Coronary artery (tissue), 2 donors: ENCODE measurements at regions not wholly inside any gene's neighbourhood (a gene's known extent, or its start where the extent isn't known, plus 50 kb on each side); places are given as distances from the start of the nearest gene placed in this dataset.

ENCODE experiments used
- DNase-seq: peaks from one replicate; pipeline ENCODE4 v3.0.0-alpha.2; 2017; ENCODE audit warnings: low spot score
- H3K27ac ChIP-seq, 2 donors: fragments of 200-600 bp; sonication (generic); one replicate each; pipeline ENCODE4 v1.5.1; 2016 to 2019
- H3K4me3 ChIP-seq: fragments of 200-600 bp; sonication (generic); 2 replicates; pipeline ENCODE4 v1.5.1; 2016; ENCODE audit warnings: mild to moderate bottlenecking, moderate library complexity
- CTCF ChIP-seq: fragments of 200-600 bp; sonication (generic); IDR thresholded peaks from one replicate; pipeline ENCODE4 v1.5.1; 2019; ENCODE audit warnings: antibody characterized with exemption

GRCh38 chr12:67411562-67411961 lies 142.4 kb downstream of the CAND1 start:
- Histone ChIP-seq H3K4me3 (no peak overlapping the region), H3K27ac (no peak overlapping the region)
- no peak for DNase-seq
- TF ChIP-seq CTCF = no peak

GRCh38 chr12:67413577-67413976 lies 144.4 kb downstream of the CAND1 start:
- H3K27ac ChIP-seq = no peak overlapping the region
- H3K4me3 ChIP-seq = no peak overlapping the region
- DNase-seq = no peak
- no peak for TF ChIP-seq CTCF

- no peak overlapping the region for H3K27ac ChIP-seq
- no peak for TF ChIP-seq CTCF
- no peak for DNase-seq
- H3K4me3 ChIP-seq = no peak overlapping the region
These were observed 145.0 kb downstream of the CAND1 start for GRCh38 chr12:67414011-67414715.

GRCh38 chr12:67415473-67415872 lies 146.3 kb downstream of the CAND1 start:
- DNase-seq = no peak
- no peak for TF ChIP-seq CTCF
- no peak overlapping the region for H3K4me3 ChIP-seq
- H3K27ac ChIP-seq = no peak overlapping the region

- H3K4me3 ChIP-seq = no peak overlapping the region
- TF ChIP-seq CTCF = no peak
- no peak overlapping the region for H3K27ac ChIP-seq
- DNase-seq = no peak
These were observed 150.7 kb downstream of the CAND1 start for GRCh38 chr12:67419810-67420209.

- TF ChIP-seq CTCF = no peak
- H3K4me3 ChIP-seq = no peak overlapping the region
- no peak overlapping the region for H3K27ac ChIP-seq
- DNase-seq = no peak
These were observed 151.3 kb downstream of the CAND1 start for GRCh38 chr12:67420506-67420905.

- no peak for DNase-seq
- no peak overlapping the region for H3K27ac ChIP-seq
- no peak for TF ChIP-seq CTCF
- H3K4me3 ChIP-seq = no peak overlapping the region
These were observed 152.9 kb downstream of the CAND1 start for GRCh38 chr12:67422081-67422480.
